ENCODE measurements at regions not wholly inside any gene's neighbourhood (a gene's known extent, or its start where the extent isn't known, plus 50 kb on each side); places are given as distances from the start of the nearest gene placed in this dataset.

DNA sequence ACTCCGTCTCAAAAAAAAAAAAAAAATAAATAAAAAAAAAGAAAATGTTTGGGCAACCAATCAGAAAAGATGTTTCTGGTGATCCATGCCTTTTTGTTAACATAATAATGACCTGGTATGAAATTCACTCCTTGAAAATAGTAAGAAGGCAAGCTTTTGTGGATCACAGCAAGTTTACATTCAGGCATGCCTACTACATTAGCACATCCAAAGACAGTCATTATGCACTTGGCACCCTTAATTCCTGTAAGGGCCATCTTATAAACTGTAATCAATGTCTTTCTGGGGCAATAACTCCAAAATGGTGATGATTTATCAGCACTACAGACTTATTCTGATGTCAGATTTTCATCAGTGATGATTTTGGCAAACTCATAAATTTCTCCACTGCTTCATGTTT lies 1871.6 kb upstream of the AGA start:
- no peaks in the 10 kb centered on the region for H3K9me3 ChIP-seq (replicated peaks; ENCODE audit: control insufficient read depth, insufficient read depth, low read length)
- no peaks in the 10 kb centered on the region for H3K4me1 ChIP-seq (ENCODE audit: control insufficient read depth, insufficient read depth, low read length)
- POLR2A ChIA-PET: no interaction called here
- WGBS (ENCODE audit: insufficient coverage, insufficient replicate concordance, low lambda C conversion rate, missing lambda C conversion rate): no CpG with 5 or more reads among the region's 1 CpG
- no TSS peak for BruUV-seq (replicated peaks)
- H3K79me2 ChIP-seq (ENCODE audit: control insufficient read depth, insufficient read depth, low read length): no peaks in the 10 kb centered on the region
- in situ Hi-C loops (cut with MboI) (no loop called here), intact Hi-C loops (cut with micrococcal nuclease; ENCODE audit: unreplicated experiment) (no loop called here)
- no peak overlapping the region for H3K9ac ChIP-seq (ENCODE audit: control insufficient read depth, insufficient read depth, low read length)
- no peaks in the 10 kb centered on the region for H3K27me3 ChIP-seq (replicated peaks in 1 of 2; ENCODE audit: control insufficient read depth in 2 of 2, insufficient read depth in 2 of 2, low read length in 1 of 2)
- no peak overlapping the region for H3K4me2 ChIP-seq (ENCODE audit: control insufficient read depth, insufficient read depth)
- no peaks in the 10 kb centered on the region for H3K36me3 ChIP-seq (ENCODE audit: control insufficient read depth in 2 of 2, insufficient read depth in 2 of 2, low read length in 1 of 2)
- DNase-seq (ENCODE audit: low read depth, low spot score) (no peak), ATAC-seq (no peak), FAIRE-seq (no peak)
- SMC1A ChIA-PET (ENCODE audit: uncharacterized antibody, unreplicated experiment): no interaction called here
- no peaks in the 10 kb centered on the region for H4K20me1 ChIP-seq (ENCODE audit: control insufficient read depth, insufficient read depth)
- H3K4me3 ChIP-seq: no peak overlapping the region
- H2AFZ ChIP-seq (ENCODE audit: control insufficient read depth, low read depth, low read length): no peak overlapping the region
- RAD21 ChIA-PET (ENCODE audit: unreplicated experiment): no interaction called here
- H3K27ac ChIP-seq (ENCODE audit: control insufficient read depth, insufficient read depth): no peak overlapping the region
- CTCF ChIA-PET: interaction anchor here (0.7 kb wide), 1 partner anchor 304 kb away, joined by 4 read pairs; no protein-coding TSS in a partner anchor
- TF ChIP-seq NR2F1 (conservative IDR thresholded peaks at IDR 0.05) (no peak), NR2C2 (IDR thresholded peaks at IDR 0.05; ENCODE audit: borderline replicate concordance, control insufficient read depth, insufficient read length, low read depth) (no peak), SREBF1 (IDR thresholded peaks at IDR 0.05; ENCODE audit: low read length) (no peak), ZNF217 (IDR thresholded peaks at IDR 0.05) (no peak), BCL11A (IDR thresholded peaks at IDR 0.05; ENCODE audit: low read depth, low read length) (no peak), ESRRA (IDR thresholded peaks at IDR 0.05; ENCODE audit: low read length) (no peak), ATF2 (IDR thresholded peaks at IDR 0.05; ENCODE audit: low read length) (no peak), NRF1 (conservative IDR thresholded peaks at IDR 0.05; ENCODE audit: low read depth, low read length) (no peak), CHD4 (IDR thresholded peaks at IDR 0.05) (no peak), ZNF592 (IDR thresholded peaks at IDR 0.05) (no peak), KDM1A (IDR thresholded peaks at IDR 0.05; ENCODE audit: borderline replicate concordance) (no peak)
- TF ChIP-seq, protein P1, sequence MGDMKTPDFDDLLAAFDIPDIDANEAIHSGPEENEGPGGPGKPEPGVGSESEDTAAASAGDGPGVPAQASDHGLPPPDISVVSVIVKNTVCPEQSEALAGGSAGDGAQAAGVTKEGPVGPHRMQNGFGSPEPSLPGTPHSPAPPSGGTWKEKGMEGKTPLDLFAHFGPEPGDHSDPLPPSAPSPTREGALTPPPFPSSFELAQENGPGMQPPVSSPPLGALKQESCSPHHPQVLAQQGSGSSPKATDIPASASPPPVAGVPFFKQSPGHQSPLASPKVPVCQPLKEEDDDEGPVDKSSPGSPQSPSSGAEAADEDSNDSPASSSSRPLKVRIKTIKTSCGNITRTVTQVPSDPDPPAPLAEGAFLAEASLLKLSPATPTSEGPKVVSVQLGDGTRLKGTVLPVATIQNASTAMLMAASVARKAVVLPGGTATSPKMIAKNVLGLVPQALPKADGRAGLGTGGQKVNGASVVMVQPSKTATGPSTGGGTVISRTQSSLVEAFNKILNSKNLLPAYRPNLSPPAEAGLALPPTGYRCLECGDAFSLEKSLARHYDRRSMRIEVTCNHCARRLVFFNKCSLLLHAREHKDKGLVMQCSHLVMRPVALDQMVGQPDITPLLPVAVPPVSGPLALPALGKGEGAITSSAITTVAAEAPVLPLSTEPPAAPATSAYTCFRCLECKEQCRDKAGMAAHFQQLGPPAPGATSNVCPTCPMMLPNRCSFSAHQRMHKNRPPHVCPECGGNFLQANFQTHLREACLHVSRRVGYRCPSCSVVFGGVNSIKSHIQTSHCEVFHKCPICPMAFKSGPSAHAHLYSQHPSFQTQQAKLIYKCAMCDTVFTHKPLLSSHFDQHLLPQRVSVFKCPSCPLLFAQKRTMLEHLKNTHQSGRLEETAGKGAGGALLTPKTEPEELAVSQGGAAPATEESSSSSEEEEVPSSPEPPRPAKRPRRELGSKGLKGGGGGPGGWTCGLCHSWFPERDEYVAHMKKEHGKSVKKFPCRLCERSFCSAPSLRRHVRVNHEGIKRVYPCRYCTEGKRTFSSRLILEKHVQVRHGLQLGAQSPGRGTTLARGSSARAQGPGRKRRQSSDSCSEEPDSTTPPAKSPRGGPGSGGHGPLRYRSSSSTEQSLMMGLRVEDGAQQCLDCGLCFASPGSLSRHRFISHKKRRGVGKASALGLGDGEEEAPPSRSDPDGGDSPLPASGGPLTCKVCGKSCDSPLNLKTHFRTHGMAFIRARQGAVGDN (IDR thresholded peaks at IDR 0.05): no peak
- TF ChIP-seq, protein P2, sequence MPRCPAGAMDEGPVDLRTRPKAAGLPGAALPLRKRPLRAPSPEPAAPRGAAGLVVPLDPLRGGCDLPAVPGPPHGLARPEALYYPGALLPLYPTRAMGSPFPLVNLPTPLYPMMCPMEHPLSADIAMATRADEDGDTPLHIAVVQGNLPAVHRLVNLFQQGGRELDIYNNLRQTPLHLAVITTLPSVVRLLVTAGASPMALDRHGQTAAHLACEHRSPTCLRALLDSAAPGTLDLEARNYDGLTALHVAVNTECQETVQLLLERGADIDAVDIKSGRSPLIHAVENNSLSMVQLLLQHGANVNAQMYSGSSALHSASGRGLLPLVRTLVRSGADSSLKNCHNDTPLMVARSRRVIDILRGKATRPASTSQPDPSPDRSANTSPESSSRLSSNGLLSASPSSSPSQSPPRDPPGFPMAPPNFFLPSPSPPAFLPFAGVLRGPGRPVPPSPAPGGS (IDR thresholded peaks at IDR 0.05; ENCODE audit: borderline replicate concordance, insufficient read depth, low read depth, low read length, poor library complexity, severe bottlenecking): no peak
- TF ChIP-seq, protein P3, sequence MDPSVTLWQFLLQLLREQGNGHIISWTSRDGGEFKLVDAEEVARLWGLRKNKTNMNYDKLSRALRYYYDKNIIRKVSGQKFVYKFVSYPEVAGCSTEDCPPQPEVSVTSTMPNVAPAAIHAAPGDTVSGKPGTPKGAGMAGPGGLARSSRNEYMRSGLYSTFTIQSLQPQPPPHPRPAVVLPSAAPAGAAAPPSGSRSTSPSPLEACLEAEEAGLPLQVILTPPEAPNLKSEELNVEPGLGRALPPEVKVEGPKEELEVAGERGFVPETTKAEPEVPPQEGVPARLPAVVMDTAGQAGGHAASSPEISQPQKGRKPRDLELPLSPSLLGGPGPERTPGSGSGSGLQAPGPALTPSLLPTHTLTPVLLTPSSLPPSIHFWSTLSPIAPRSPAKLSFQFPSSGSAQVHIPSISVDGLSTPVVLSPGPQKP (IDR thresholded peaks at IDR 0.05; ENCODE audit: low read depth, low read length): no peak

Measured in GM12878 (cell line).